ENCODE measurements at regions not wholly inside any gene's neighbourhood (a gene's known extent, or its start where the extent isn't known, plus 50 kb on each side); places are given as distances from the start of the nearest gene placed in this dataset.

- FAIRE-seq, result no peak
These were observed 58.8 kb downstream of the SPRY1 start for GRCh38 chr4:123455360-123455759.

- no peak for FAIRE-seq
These were observed 65.4 kb downstream of the SPRY1 start for GRCh38 chr4:123462007-123462406.

- FAIRE-seq, result no peak
These were observed 67.3 kb downstream of the SPRY1 start for GRCh38 chr4:123463869-123464268.

GRCh38 chr4:123465416-123465815 lies 68.8 kb downstream of the SPRY1 start:
- FAIRE-seq, result no peak

- FAIRE-seq, result no peak
These were observed 69.6 kb downstream of the SPRY1 start for GRCh38 chr4:123466080-123466785.

GRCh38 chr4:123468479-123469031 lies 72.0 kb downstream of the SPRY1 start:
- FAIRE-seq, result no peak

- FAIRE-seq, result no peak
These were observed 72.7 kb downstream of the SPRY1 start for GRCh38 chr4:123469245-123469644.

GRCh38 chr4:123469696-123470095 lies 73.1 kb downstream of the SPRY1 start:
- no peak for FAIRE-seq

GRCh38 chr4:123470640-123471039 lies 74.0 kb downstream of the SPRY1 start:
- no peak for FAIRE-seq

- FAIRE-seq, result no peak
These were observed 75.2 kb downstream of the SPRY1 start for GRCh38 chr4:123471655-123472369.

- no peak for FAIRE-seq
These were observed 78.2 kb downstream of the SPRY1 start for GRCh38 chr4:123474817-123475216.

- no peak for FAIRE-seq
These were observed 79.5 kb downstream of the SPRY1 start for GRCh38 chr4:123476089-123476488.

- FAIRE-seq, result no peak
These were observed 81.2 kb downstream of the SPRY1 start for GRCh38 chr4:123477711-123478209.

GRCh38 chr4:123478859-123479345 lies 82.3 kb downstream of the SPRY1 start:
- no peak for FAIRE-seq

GRCh38 chr4:123479944-123480343 lies 83.3 kb downstream of the SPRY1 start:
- FAIRE-seq, result no peak

GRCh38 chr4:123480706-123481418 lies 84.3 kb downstream of the SPRY1 start:
- FAIRE-seq, result no peak

GRCh38 chr4:123481717-123482116 lies 85.1 kb downstream of the SPRY1 start:
- no peak for FAIRE-seq

GRCh38 chr4:123484291-123484926 lies 87.8 kb downstream of the SPRY1 start:
- no peak for FAIRE-seq

- no peak for FAIRE-seq
These were observed 89.0 kb downstream of the SPRY1 start for GRCh38 chr4:123485601-123486000.

GRCh38 chr4:123488916-123489315 lies 92.3 kb downstream of the SPRY1 start:
- no peak for FAIRE-seq

GRCh38 chr4:123495530-123495929 lies 98.9 kb downstream of the SPRY1 start:
- no peak for FAIRE-seq

- no peak for FAIRE-seq
These were observed 99.8 kb downstream of the SPRY1 start for GRCh38 chr4:123496421-123496820.

- no peak for FAIRE-seq
These were observed 100.7 kb downstream of the SPRY1 start for GRCh38 chr4:123497340-123497739.

All from A204.1 (cell line).